Kidney epithelial cell (primary cell): ENCODE measurements at regions not wholly inside any gene's neighbourhood (a gene's known extent, or its start where the extent isn't known, plus 50 kb on each side); places are given as distances from the start of the nearest gene placed in this dataset.

ENCODE experiments used
- DNase-seq: peaks from one replicate; pipeline ENCODE4 v3.0.0-alpha.2; 2010; ENCODE audit warnings: low read depth
- H3K27me3 ChIP-seq: 2 replicates; pipeline ENCODE4 v1.6.0; 2011; ENCODE audit warnings: low read length; ENCODE audit not compliant: control insufficient read depth, insufficient read depth
- H3K36me3 ChIP-seq: 2 replicates; pipeline ENCODE4 v1.5.1; 2011; ENCODE audit warnings: low read length; ENCODE audit not compliant: control insufficient read depth, insufficient read depth
- H3K4me3 ChIP-seq: 2 replicates; pipeline ENCODE4 v1.5.1; 2011; ENCODE audit warnings: low read depth, mild to moderate bottlenecking, control low read depth, low read length
- CTCF ChIP-seq: IDR thresholded peaks from 2 replicates; pipeline ENCODE4 v1.5.1; 2011; ENCODE audit warnings: mild to moderate bottlenecking, moderate library complexity, low read length, control low read depth, inconsistent platforms; ENCODE audit not compliant: insufficient read depth, poor library complexity, severe bottlenecking

- Histone ChIP-seq H3K36me3 (no peaks in the 10 kb centered on the region), H3K4me3 (no peak overlapping the region), H3K27me3 (peaks cover 7% of the 10 kb centered on the region)
- DNase-seq = no peak
- TF ChIP-seq CTCF = no peak
Measured at GRCh38 chr16:88286301-88286923, 96.3 kb upstream of the ZNF469 start.

- Histone ChIP-seq H3K27me3 (peaks cover 4% of the 10 kb centered on the region), H3K4me3 (no peak overlapping the region), H3K36me3 (no peaks in the 10 kb centered on the region)
- DNase-seq = no peak
- peak; percentile 65 for TF ChIP-seq CTCF
Measured at GRCh38 chr16:88287219-88287618, 95.5 kb upstream of the ZNF469 start.

GRCh38 chr16:88288303-88288702 is 94.5 kb upstream of the ZNF469 start:
- DNase-seq = no peak
- TF ChIP-seq CTCF = no peak
- H3K4me3 ChIP-seq = no peak overlapping the region

DNA sequence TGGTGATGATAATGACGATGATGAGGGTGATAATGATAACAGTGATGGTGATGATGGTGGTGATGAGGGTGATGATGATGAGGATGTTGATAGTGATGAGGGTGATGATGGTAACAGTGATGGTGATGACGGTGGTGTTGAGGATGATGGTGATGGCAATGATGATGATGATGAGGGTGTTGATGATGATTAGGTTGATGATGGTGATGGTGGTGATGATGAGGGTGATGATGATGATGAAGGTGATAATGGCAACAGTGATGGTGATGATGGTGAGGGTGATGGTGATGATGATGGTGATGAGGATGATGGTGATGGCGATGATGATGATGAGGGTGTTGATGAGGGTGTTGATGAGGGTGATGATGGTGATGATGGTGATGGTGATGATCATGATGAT is 93.8 kb upstream of the ZNF469 start:
- DNase-seq = no peak
- H3K36me3 ChIP-seq = no peaks in the 10 kb centered on the region
- H3K27me3 ChIP-seq = peaks cover under 1% of the 10 kb centered on the region
- no peak overlapping the region for H3K4me3 ChIP-seq
- TF ChIP-seq CTCF = no peak

More at GRCh38 chr16:88288303-88288702, 94.5 kb upstream of the ZNF469 start:
- Histone ChIP-seq H3K36me3 (no peaks in the 10 kb centered on the region), H3K27me3 (no peaks in the 10 kb centered on the region)

- Histone ChIP-seq H3K27me3 (peaks cover 2% of the 10 kb centered on the region), H3K4me3 (no peak overlapping the region), H3K36me3 (no peaks in the 10 kb centered on the region)
- TF ChIP-seq CTCF = no peak
- DNase-seq = no peak
Measured at GRCh38 chr16:88289561-88289960, 93.2 kb upstream of the ZNF469 start.

GRCh38 chr16:88289968-88290401 is 92.8 kb upstream of the ZNF469 start:
- DNase-seq = no peak

More at GRCh38 chr16:88289968-88290401, 92.8 kb upstream of the ZNF469 start:
- TF ChIP-seq CTCF = no peak
- Histone ChIP-seq H3K27me3 (peaks cover 2% of the 10 kb centered on the region), H3K4me3 (no peak overlapping the region), H3K36me3 (no peaks in the 10 kb centered on the region)
